NCI-H2029 treated with DMSO at 0.1 percent for 48 hours (cell line): ENCODE measurements at regions not wholly inside any gene's neighbourhood (a gene's known extent, or its start where the extent isn't known, plus 50 kb on each side); places are given as distances from the start of the nearest gene placed in this dataset.
"Not testable (repeated sequence)": the region's sequence is repeated elsewhere in the genome, so short reads cannot be mapped to it uniquely, and the experiment has no call there.

Experiments
- DNase-seq: peaks from one replicate; lab custom pipeline; 2025; lab: John Stamatoyannopoulos, UW

DNA sequence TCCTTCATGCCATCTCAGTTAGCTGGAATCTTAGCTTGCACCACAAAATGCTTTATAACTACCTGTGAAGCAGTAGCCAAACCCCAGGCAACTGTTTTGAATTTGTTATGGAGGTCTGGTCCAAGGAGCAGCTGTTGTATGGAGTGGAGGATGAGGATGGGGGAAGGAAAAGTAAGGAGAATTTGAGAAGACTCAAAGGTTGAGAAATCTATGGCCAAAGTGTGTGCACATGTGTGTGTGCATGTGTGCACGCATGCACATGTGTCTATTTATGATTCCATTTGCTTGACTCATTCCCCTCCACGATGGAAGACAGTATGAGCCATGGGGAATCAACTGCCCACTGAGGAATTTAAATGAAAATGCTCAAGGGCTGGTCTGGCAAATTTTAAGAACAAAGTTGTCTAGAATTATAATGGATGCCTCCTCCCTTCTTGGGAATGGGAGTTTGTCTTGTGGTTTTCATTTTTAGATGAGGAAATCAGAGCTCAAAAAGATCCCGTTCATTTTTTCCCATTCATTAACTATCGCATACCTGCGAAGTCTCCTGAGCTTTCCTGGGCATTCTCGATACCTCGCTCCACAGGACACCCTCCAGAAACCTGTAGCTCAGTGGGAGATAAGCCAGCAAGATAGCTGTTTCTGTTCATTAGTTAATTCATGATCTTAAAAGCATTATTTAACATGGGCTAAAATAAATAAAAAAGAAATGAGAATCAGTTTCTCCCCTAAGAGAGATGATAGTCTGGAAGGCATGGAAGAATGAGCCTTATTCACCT is 152.3 kb upstream of the NEDD9 start:
- DNase-seq: no peak

- no peak for DNase-seq
Observed at GRCh38 chr6:11381801-11382513, 149.5 kb upstream of the NEDD9 start.

DNA sequence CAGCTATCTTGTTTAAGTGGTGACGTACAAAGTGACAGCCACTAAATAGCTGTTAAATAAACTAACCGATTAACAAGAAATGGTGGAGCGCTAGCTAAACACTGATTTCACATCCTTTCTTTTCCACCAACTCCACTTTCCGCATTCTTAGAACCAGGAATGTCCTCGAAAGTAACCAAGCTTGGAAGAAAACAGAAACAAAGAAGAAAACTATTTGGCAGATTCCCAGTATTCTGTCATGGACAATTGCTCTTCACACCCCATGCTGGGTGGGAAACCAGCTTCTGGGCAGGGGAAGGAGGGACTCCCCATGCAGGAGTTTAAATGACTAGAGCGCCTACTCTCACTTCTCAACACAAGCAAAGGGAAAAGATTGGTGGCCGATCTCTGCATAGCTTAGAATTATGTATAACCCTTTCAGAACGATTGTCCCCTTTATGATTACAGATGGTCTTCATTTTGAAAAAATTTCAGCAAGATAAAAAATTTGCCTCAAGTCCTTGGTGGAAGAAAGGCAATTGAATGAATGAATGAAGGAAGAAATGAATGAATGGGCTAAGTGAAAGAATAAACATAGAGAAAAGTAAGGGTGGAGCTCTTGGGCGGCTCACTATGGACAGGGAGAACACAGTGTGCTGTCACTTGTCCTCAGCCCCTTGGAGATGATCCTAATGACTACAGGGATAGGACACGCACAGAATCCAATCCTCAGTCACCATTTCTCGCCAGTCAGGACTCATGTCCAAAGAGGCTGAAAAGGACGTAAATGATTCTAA is 148.7 kb upstream of the NEDD9 start:
- no peak for DNase-seq

- DNase-seq: no peak
Observed at GRCh38 chr6:11380549-11380948, 148.1 kb upstream of the NEDD9 start.

GRCh38 chr6:11379805-11380204 is 147.3 kb upstream of the NEDD9 start:
- no peak for DNase-seq

DNA sequence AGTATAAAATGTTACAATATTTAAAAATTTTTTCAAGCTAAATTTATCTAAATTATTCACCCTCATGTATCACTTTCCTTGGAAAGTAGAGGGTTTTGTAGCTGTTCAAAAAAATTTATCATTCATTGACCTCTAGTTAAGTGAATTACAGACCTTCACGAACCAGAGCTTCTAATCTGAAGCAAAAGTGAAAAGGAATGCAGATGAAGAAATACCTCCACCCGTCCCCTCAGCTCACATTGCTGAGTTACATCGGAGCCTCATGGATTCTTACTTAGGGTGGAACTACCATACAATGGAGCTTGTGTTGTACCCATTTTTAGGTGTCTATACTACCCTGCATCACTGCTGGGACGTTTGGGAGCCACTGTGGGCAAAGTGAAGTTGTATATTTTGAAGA is 146.2 kb upstream of the NEDD9 start:
- no peak for DNase-seq

GRCh38 chr6:11374036-11375010 is 141.9 kb upstream of the NEDD9 start:
- no peak for DNase-seq

GRCh38 chr6:11373208-11373607 is 140.7 kb upstream of the NEDD9 start:
- DNase-seq: no peak

GRCh38 chr6:11372186-11372790 is 139.8 kb upstream of the NEDD9 start:
- not testable (repeated sequence) for DNase-seq

DNA sequence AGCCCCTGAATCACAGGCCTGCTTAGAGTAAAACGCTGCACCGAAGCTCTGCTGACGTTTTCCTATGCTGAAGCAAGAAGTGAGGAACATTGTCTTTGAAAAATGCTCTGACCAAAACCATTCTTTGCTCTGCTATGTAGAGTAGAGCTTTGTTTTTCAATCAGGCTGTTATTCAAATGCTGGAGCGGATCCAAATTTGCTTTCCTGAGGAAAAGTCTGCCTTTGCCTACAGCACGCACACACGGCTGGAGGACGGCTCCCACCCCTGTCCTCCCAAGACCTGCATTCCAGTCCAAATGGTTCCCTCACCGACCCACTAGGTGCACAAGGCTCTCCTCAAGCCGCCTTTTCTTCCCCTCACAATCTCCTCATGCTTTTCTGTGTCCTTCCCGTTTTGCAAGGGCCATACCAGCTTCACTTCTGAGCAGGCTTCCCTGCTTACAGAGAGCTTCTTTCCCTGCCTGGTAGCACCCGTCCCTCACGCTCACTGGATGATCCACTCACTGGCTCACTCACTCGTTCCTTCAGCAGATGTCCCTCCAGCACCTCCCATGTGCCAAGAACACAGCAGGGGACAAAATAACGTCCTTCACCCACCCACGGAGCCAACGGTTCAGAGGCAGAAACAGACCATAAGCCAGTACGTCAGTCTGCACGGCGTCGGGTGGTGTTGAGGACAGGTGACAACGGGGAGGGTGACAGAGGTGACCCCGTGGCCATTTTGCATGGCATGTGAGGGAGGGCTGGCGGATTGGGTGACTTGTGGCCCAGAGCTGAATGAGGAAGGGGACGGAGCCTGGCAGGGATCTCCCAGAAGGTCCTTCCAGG is 137.9 kb upstream of the NEDD9 start:
- DNase-seq: no peak

DNA sequence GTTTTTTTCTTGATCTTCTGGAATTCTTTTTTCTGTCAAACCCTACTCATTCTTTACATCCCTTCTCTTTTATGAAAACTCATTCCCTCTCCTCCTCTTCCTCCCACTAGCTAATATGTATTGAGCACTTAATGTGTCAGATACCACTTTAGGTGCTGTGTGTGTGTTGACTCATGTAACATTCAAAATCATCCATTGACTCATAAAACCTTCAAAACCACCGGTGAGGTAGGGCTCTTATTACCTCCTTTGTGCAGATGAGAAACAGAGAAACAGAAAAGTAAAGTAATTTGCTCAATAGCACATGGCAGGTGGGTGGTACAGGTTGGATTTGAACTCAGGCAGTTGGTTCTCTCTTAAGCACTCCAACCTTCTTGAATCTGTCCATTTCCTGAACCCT is 136.3 kb upstream of the NEDD9 start:
- no peak for DNase-seq

- DNase-seq: no peak
Observed at GRCh38 chr6:11368264-11368663, 135.8 kb upstream of the NEDD9 start.

- no peak for DNase-seq
Observed at GRCh38 chr6:11367638-11368199, 135.3 kb upstream of the NEDD9 start.

- DNase-seq: no peak
Observed at GRCh38 chr6:11366934-11367637, 134.6 kb upstream of the NEDD9 start.

GRCh38 chr6:11366183-11366933 is 133.9 kb upstream of the NEDD9 start:
- no peak for DNase-seq

- DNase-seq: no peak
Observed at GRCh38 chr6:11364971-11365397, 132.5 kb upstream of the NEDD9 start.

GRCh38 chr6:11363881-11364576 is 131.6 kb upstream of the NEDD9 start:
- no peak for DNase-seq

GRCh38 chr6:11362564-11362963 is 130.1 kb upstream of the NEDD9 start:
- no peak for DNase-seq
